ENCODE measurements at regions not wholly inside any gene's neighbourhood (a gene's known extent, or its start where the extent isn't known, plus 50 kb on each side); places are given as distances from the start of the nearest gene placed in this dataset.

GRCh38 chr16:7888411-7888810 lies 555.8 kb downstream of the RBFOX1 start:
- no peak overlapping the region for H3K27ac Mint-ChIP-seq
- Histone ChIP-seq H3K4me3 (ENCODE audit: low read length) (no peak overlapping the region), H3K9ac (ENCODE audit: extremely low read depth, low read length, poor library complexity, severe bottlenecking) (no peak overlapping the region), H3K4me1 (ENCODE audit: control insufficient read depth, insufficient read depth, low read length) (peaks cover 4% of the 10 kb centered on the region), H3K27me3 (ENCODE audit: control insufficient read depth, insufficient read depth, low read length, poor library complexity, severe bottlenecking) (no peaks in the 10 kb centered on the region), H3K27ac (ENCODE audit: low read depth, low read length) (peak overlapping the region; percentile 77), H3K36me3 (ENCODE audit: control insufficient read depth, insufficient read depth, low read length) (no peaks in the 10 kb centered on the region), H3K9me3 (ENCODE audit: control insufficient read depth, low read length) (no peaks in the 10 kb centered on the region)
- H3K4me3 Mint-ChIP-seq = no peak overlapping the region
- no peak for DNase-seq
- peaks cover 26% of the 10 kb centered on the region for H3K4me1 Mint-ChIP-seq
- H3K36me3 Mint-ChIP-seq (ENCODE audit: low read depth) = no peaks in the 10 kb centered on the region
- no peak for TF ChIP-seq CTCF (conservative IDR thresholded peaks at IDR 0.05)
- no peaks in the 10 kb centered on the region for H3K9me3 Mint-ChIP-seq
- H3K27me3 Mint-ChIP-seq (ENCODE audit: insufficient read depth) = peaks cover 3% of the 10 kb centered on the region
- WGBS, 2 experiments (ENCODE audit: insufficient coverage in 1 of 2, insufficient read length in 1 of 2) = 71% methylated on average over 1 of the region's 1 CpG; no CpG with 5 or more reads in 1 of the 2 experiments

GRCh38 chr16:7887316-7887715 lies 554.7 kb downstream of the RBFOX1 start:
- TF ChIP-seq CTCF (conservative IDR thresholded peaks at IDR 0.05) = no peak
- H3K4me1 Mint-ChIP-seq = peaks cover 18% of the 10 kb centered on the region
- Histone ChIP-seq H3K9me3 (ENCODE audit: control insufficient read depth, low read length) (no peaks in the 10 kb centered on the region), H3K4me1 (ENCODE audit: control insufficient read depth, insufficient read depth, low read length) (no peaks in the 10 kb centered on the region), H3K36me3 (ENCODE audit: control insufficient read depth, insufficient read depth, low read length) (no peaks in the 10 kb centered on the region), H3K27me3 (ENCODE audit: control insufficient read depth, insufficient read depth, low read length, poor library complexity, severe bottlenecking) (no peaks in the 10 kb centered on the region), H3K27ac (ENCODE audit: low read depth, low read length) (no peak overlapping the region), H3K4me3 (ENCODE audit: low read length) (no peak overlapping the region), H3K9ac (ENCODE audit: extremely low read depth, low read length, poor library complexity, severe bottlenecking) (no peak overlapping the region)
- peaks cover 3% of the 10 kb centered on the region for H3K27me3 Mint-ChIP-seq (ENCODE audit: insufficient read depth)
- no peak overlapping the region for H3K27ac Mint-ChIP-seq
- no peak overlapping the region for H3K4me3 Mint-ChIP-seq
- 66 to 71% methylated on average over 2 of the region's 2 CpGs for WGBS, 2 experiments (ENCODE audit: insufficient coverage in 1 of 2, insufficient read length in 1 of 2)
- no peak for DNase-seq
- no peaks in the 10 kb centered on the region for H3K9me3 Mint-ChIP-seq
- no peaks in the 10 kb centered on the region for H3K36me3 Mint-ChIP-seq (ENCODE audit: low read depth)

GRCh38 chr16:7871979-7872378 lies 539.3 kb downstream of the RBFOX1 start:
- H3K27me3 Mint-ChIP-seq (ENCODE audit: insufficient read depth) = peaks cover 26% of the 10 kb centered on the region
- no peak overlapping the region for H3K9ac ChIP-seq (ENCODE audit: extremely low read depth, low read length, poor library complexity, severe bottlenecking)
- no peaks in the 10 kb centered on the region for H3K36me3 ChIP-seq (ENCODE audit: control insufficient read depth, insufficient read depth, low read length)
- no peak overlapping the region for H3K27ac Mint-ChIP-seq
- H3K4me1 ChIP-seq (ENCODE audit: control insufficient read depth, insufficient read depth, low read length) = no peaks in the 10 kb centered on the region
- 89 to 90% methylated on average over 1 to 2 of the region's 2 CpGs for WGBS, 2 experiments (ENCODE audit: insufficient coverage in 1 of 2, insufficient read length in 1 of 2)
- DNase-seq = no peak
- H3K4me1 Mint-ChIP-seq = peaks cover 7% of the 10 kb centered on the region
- peaks cover 4% of the 10 kb centered on the region for H3K27me3 ChIP-seq (ENCODE audit: control insufficient read depth, insufficient read depth, low read length, poor library complexity, severe bottlenecking)
- peaks cover 5% of the 10 kb centered on the region for H3K9me3 Mint-ChIP-seq
- no peak for TF ChIP-seq CTCF (conservative IDR thresholded peaks at IDR 0.05)
- no peaks in the 10 kb centered on the region for H3K36me3 Mint-ChIP-seq (ENCODE audit: low read depth)
- peaks cover 5% of the 10 kb centered on the region for H3K9me3 ChIP-seq (ENCODE audit: control insufficient read depth, low read length)
- no peak overlapping the region for H3K4me3 ChIP-seq (ENCODE audit: low read length)
- H3K4me3 Mint-ChIP-seq = no peak overlapping the region
- H3K27ac ChIP-seq (ENCODE audit: low read depth, low read length) = no peak overlapping the region

All from endodermal cell (in vitro differentiated cells).